ENCODE measurements at regions not wholly inside any gene's neighbourhood (a gene's known extent, or its start where the extent isn't known, plus 50 kb on each side); places are given as distances from the start of the nearest gene placed in this dataset.

DNA sequence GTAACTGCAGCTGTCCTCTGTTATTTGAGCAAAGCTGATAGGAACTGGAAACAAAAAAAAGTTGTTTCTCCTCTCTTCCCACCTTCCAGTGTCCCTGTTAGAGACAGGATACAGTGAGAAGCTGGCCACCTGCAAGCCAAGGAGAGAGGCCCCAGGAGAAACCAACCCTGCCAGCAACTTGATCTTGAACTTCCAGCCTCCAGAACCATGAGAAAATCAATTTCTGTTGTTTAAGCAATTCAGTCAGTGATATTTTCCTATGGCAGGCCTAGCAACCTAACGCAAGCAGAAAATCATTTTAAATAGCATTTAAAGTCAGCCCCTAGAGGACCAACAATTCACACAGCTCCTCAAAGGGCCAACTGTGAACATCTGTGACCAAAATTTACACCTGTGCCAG is 291.3 kb downstream of the OXSM start:
- TF ChIP-seq, protein P1, sequence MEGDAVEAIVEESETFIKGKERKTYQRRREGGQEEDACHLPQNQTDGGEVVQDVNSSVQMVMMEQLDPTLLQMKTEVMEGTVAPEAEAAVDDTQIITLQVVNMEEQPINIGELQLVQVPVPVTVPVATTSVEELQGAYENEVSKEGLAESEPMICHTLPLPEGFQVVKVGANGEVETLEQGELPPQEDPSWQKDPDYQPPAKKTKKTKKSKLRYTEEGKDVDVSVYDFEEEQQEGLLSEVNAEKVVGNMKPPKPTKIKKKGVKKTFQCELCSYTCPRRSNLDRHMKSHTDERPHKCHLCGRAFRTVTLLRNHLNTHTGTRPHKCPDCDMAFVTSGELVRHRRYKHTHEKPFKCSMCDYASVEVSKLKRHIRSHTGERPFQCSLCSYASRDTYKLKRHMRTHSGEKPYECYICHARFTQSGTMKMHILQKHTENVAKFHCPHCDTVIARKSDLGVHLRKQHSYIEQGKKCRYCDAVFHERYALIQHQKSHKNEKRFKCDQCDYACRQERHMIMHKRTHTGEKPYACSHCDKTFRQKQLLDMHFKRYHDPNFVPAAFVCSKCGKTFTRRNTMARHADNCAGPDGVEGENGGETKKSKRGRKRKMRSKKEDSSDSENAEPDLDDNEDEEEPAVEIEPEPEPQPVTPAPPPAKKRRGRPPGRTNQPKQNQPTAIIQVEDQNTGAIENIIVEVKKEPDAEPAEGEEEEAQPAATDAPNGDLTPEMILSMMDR (optimal IDR thresholded peaks at IDR 0.05 in 1 of 3, IDR thresholded peaks at IDR 0.05 in 1 of 3, conservative IDR thresholded peaks at IDR 0.05 in 1 of 3; ENCODE audit: extremely low read depth in 1 of 3, insufficient read depth in 2 of 3, low read length in 3 of 3): no peak
- TF ChIP-seq EZH2 (IDR thresholded peaks at IDR 0.05; ENCODE audit: low read length): no peak

Measured in keratinocyte (primary cell).